HEK293 (cell line): ENCODE measurements at regions not wholly inside any gene's neighbourhood (a gene's known extent, or its start where the extent isn't known, plus 50 kb on each side); places are given as distances from the start of the nearest gene placed in this dataset.

Experiments used
- CTCF ChIA-PET: fragments of 350-600 bp; formaldehyde crosslinking; extraction: SDS; loops from one replicate; lab custom pipeline; 2021; ENCODE audit warnings: antibody characterized with exemption; lab: Yijun Ruan, JAX
- POLR2A ChIA-PET: fragments of 300-600 bp; formaldehyde crosslinking; extraction: SDS; loops from one replicate; lab custom pipeline; 2020; ENCODE audit warnings: antibody characterized with exemption, inconsistent platforms; lab: Yijun Ruan, JAX
- H3K27ac ChIP-seq: fragments of 200-500 bp; sonication (Bioruptor generic); 2 replicates; pipeline ENCODE4 v1.5.1; 2014; ENCODE audit warnings: low read depth, low read length, control low read depth, inconsistent platforms; ENCODE audit errors: extremely low read depth
- H3K36me3 ChIP-seq, 2 experiments: fragments of 200-500 bp in 1 of 2; sonication (Bioruptor generic) in 1 of 2; 1 replicate in 1 of 2; 2 replicates in 1 of 2; pipeline ENCODE4 v1.5.1; 2014 to 2017; ENCODE audit warnings: inconsistent platforms in 2 of 2, low read length in 2 of 2; ENCODE audit not compliant: control insufficient read depth in 2 of 2, insufficient read depth in 1 of 2
- H3K4me1 ChIP-seq: fragments of 200-500 bp; sonication (Bioruptor generic); 2 replicates; pipeline ENCODE4 v1.5.1; 2014; ENCODE audit warnings: mild to moderate bottlenecking, low read length, inconsistent platforms; ENCODE audit not compliant: control insufficient read depth, insufficient read depth
- H3K4me3 ChIP-seq: 2 replicates; pipeline ENCODE4 v1.5.1; 2011; ENCODE audit warnings: low read depth, mild to moderate bottlenecking, control low read depth, low read length, moderate library complexity
- H3K9me3 ChIP-seq: fragments of 200-500 bp; sonication (Bioruptor generic); 2 replicates; pipeline ENCODE4 v1.5.1; 2014; ENCODE audit warnings: low read depth, low read length, inconsistent platforms; ENCODE audit not compliant: control insufficient read depth, insufficient read depth
- BCL11B ChIP-seq: fragments of 450-650 bp; formaldehyde crosslinking; IDR thresholded peaks from 2 replicates; pipeline ENCODE4 v1.5.1; 2016; ENCODE audit warnings: low read depth, missing biosample characterization, missing genetic modification characterization
- IKZF3 ChIP-seq: fragments of 450-650 bp; IDR thresholded peaks from 2 replicates; pipeline ENCODE4 v1.5.0; 2018; ENCODE audit warnings: missing biosample characterization, mild to moderate bottlenecking, missing genetic modification characterization, moderate library complexity
- PRDM2 ChIP-seq: fragments of 450-650 bp; formaldehyde crosslinking; IDR thresholded peaks from 2 replicates; pipeline ENCODE4 v1.5.1; 2016; ENCODE audit warnings: missing biosample characterization, missing genetic modification characterization, borderline replicate concordance
- REST ChIP-seq: fragments of 450-650 bp; formaldehyde crosslinking; IDR thresholded peaks from 2 replicates; pipeline ENCODE4 v1.5.1; 2016; ENCODE audit warnings: missing biosample characterization, missing genetic modification characterization
- ZBTB17 ChIP-seq: fragments of 450-650 bp; formaldehyde crosslinking; IDR thresholded peaks from 2 replicates; pipeline ENCODE4 v1.5.1; 2016; ENCODE audit warnings: missing biosample characterization, missing genetic modification characterization
- ZNF221 ChIP-seq: fragments of 450-650 bp; formaldehyde crosslinking; IDR thresholded peaks from 2 replicates; pipeline ENCODE4 v1.5.1; 2017; ENCODE audit warnings: missing biosample characterization, missing genetic modification characterization, borderline replicate concordance
- ZNF354C ChIP-seq: fragments of 450-650 bp; formaldehyde crosslinking; IDR thresholded peaks from 2 replicates; pipeline ENCODE4 v1.5.1; 2016; ENCODE audit warnings: missing biosample characterization, missing genetic modification characterization, low read depth, borderline replicate concordance
- ZNF398 ChIP-seq: fragments of 450-650 bp; formaldehyde crosslinking; IDR thresholded peaks from 2 replicates; pipeline ENCODE4 v1.5.1; 2017; ENCODE audit warnings: missing biosample characterization, missing genetic modification characterization
- ZNF529 ChIP-seq: fragments of 450-650 bp; formaldehyde crosslinking; IDR thresholded peaks from 2 replicates; pipeline ENCODE4 v1.5.1; 2017; ENCODE audit warnings: missing genetic modification characterization, missing biosample characterization; ENCODE audit not compliant: insufficient replicate concordance
- ZNF530 ChIP-seq: fragments of 450-650 bp; formaldehyde crosslinking; IDR thresholded peaks from 2 replicates; pipeline ENCODE4 v1.5.1; 2016; ENCODE audit warnings: low read depth, missing biosample characterization, missing genetic modification characterization
- ZNF610 ChIP-seq: fragments of 450-650 bp; formaldehyde crosslinking; IDR thresholded peaks from 2 replicates; pipeline ENCODE4 v1.5.1; 2016; ENCODE audit warnings: missing biosample characterization, missing genetic modification characterization, borderline replicate concordance
- ZNF626 ChIP-seq: fragments of 450-650 bp; sonication (Bioruptor Pico); formaldehyde crosslinking; IDR thresholded peaks from 2 replicates; pipeline ENCODE4 v1.5.1; 2018; ENCODE audit warnings: missing biosample characterization, missing genetic modification characterization, inconsistent platforms
- ZNF654 ChIP-seq: fragments of 450-650 bp; formaldehyde crosslinking; IDR thresholded peaks from 2 replicates; pipeline ENCODE4 v1.5.1; 2016; ENCODE audit warnings: low read depth, missing biosample characterization, missing genetic modification characterization
- TF ChIP-seq, protein P1 (sequence below): fragments of 450-650 bp; formaldehyde crosslinking; conservative IDR thresholded peaks from 2 replicates; pipeline ENCODE4 v1.5.1; 2016; ENCODE audit warnings: low read depth, missing biosample characterization, missing genetic modification characterization

DNA sequence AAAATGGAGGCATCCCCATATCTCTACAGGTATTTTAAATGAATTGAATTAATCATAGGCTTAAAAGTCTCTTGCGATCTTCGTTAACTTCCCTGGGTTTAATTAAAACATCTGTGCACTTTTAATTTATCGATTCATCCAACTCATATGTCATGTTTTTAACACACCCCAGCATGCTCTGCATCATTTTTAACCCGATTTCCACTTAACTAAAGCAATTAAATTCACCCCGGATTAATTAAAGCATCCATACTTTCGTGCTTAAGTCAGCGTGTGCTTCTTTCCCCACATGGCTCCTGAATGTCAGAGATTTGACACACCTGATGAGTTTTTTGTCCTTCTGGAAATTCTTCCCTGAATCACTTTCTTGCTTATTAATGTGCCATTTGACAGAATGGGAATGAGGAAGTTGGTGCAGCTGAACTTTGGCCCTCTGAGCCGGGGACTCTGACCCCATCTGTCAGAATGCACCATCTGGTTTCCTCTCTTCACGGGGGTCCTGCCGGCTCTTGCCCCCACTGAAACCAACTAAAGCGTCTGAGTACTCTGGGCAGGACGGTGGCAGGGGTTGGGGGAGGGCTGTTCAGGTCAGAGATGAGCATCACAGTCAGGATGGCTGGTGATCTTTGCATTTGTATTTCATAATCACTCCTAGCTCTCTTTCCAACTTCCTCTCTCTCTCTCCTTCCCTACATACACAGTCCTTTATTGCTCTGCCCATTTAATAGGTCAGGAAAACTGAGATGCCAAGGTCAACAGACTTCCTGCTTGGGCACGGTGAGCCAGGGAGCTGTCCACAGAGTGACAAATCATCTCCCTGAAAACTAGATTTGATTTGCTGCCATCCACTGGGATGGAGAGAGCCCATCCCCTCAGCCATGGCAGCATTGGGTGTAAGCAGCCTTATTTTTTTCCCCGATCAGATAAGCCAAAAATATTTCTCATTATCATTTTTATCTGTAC is 180.3 kb upstream of the WWC1 start:
- Histone ChIP-seq H3K9me3 (no peaks in the 10 kb centered on the region), H3K4me3 (no peak overlapping the region), H3K4me1 (no peaks in the 10 kb centered on the region), H3K27ac (no peak overlapping the region), H3K36me3 (no peaks in the 10 kb centered on the region)
- ChIA-PET CTCF (interaction anchor here (1.6 kb wide), 1 partner anchor 108 kb away, joined by 8 read pairs; no protein-coding TSS in a partner anchor), POLR2A (no interaction called here)
- peak; percentile 58; the same call in 1 of the 2 replicates for TF ChIP-seq REST (tag by site-specific recombination)
- TF ChIP-seq, protein P1, sequence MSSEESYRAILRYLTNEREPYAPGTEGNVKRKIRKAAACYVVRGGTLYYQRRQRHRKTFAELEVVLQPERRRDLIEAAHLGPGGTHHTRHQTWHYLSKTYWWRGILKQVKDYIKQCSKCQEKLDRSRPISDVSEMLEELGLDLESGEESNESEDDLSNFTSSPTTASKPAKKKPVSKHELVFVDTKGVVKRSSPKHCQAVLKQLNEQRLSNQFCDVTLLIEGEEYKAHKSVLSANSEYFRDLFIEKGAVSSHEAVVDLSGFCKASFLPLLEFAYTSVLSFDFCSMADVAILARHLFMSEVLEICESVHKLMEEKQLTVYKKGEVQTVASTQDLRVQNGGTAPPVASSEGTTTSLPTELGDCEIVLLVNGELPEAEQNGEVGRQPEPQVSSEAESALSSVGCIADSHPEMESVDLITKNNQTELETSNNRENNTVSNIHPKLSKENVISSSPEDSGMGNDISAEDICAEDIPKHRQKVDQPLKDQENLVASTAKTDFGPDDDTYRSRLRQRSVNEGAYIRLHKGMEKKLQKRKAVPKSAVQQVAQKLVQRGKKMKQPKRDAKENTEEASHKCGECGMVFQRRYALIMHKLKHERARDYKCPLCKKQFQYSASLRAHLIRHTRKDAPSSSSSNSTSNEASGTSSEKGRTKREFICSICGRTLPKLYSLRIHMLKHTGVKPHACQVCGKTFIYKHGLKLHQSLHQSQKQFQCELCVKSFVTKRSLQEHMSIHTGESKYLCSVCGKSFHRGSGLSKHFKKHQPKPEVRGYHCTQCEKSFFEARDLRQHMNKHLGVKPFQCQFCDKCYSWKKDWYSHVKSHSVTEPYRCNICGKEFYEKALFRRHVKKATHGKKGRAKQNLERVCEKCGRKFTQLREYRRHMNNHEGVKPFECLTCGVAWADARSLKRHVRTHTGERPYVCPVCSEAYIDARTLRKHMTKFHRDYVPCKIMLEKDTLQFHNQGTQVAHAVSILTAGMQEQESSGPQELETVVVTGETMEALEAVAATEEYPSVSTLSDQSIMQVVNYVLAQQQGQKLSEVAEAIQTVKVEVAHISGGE = no peak

DNA sequence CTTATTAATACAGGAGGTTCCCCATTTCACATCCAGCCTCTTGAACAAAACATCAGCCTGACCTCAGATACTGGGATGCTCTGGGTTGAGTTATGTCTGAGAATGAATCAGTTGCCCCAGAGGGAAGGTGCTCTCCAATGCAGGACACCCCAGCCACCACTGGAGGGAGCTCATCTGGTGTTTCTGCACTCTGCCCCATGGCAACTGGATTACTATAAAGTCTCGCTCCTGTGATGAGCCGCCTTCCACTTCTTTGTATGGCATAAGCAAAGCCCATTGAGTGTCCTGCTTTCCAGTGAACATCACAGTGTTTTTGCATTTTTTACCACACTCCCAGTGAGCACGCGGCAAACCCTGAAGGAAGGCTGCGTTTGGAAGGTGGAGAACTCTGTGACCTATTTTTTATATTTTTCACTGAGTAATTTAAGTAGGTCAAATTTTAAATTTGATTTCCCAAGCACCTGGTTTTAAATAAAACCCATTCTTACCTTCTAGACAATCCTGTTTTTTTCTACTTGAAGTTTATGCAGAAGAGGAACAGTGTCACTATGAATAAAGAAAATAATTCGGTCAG is 176.9 kb upstream of the WWC1 start:
- CTCF ChIA-PET = interaction anchor here (0.6 to 2.1 kb wide), 10 partner anchors 10 to 1475 kb away, joined by 3 to 24 read pairs (median 4); no protein-coding TSS in a partner anchor
- no peaks in the 10 kb centered on the region for H3K9me3 ChIP-seq
- H3K4me1 ChIP-seq = no peaks in the 10 kb centered on the region
- no peaks in the 10 kb centered on the region for H3K36me3 ChIP-seq
- POLR2A ChIA-PET = no interaction called here
- H3K4me3 ChIP-seq = no peak overlapping the region
- no peak overlapping the region for H3K27ac ChIP-seq
- TF ChIP-seq ZNF221 (no peak), ZNF610 (tag by site-specific recombination) (no peak), ZNF529 (no peak), ZNF398 (no peak), PRDM2 (tag by site-specific recombination) (no peak), ZNF354C (tag by site-specific recombination) (no peak), ZBTB17 (peak; percentile 45; the same call in 1 of the 2 replicates), ZNF626 (tag by site-specific recombination) (no peak), BCL11B (tag by site-specific recombination) (no peak), ZNF654 (tag by site-specific recombination) (peak; percentile 53), IKZF3 (tag by site-specific recombination) (no peak), ZNF530 (no peak)
